ENCODE measurements at regions not wholly inside any gene's neighbourhood (a gene's known extent, or its start where the extent isn't known, plus 50 kb on each side); places are given as distances from the start of the nearest gene placed in this dataset.

GRCh38 chr2:70397186-70397585 lies 95.3 kb upstream of the FAM136A start:
- DNase-seq: no peak

- DNase-seq: no peak
These were observed 94.7 kb upstream of the FAM136A start for GRCh38 chr2:70396612-70397011.

GRCh38 chr2:70393881-70394280 lies 92.0 kb upstream of the FAM136A start:
- DNase-seq: no peak

- DNase-seq: no peak
These were observed 90.1 kb upstream of the FAM136A start for GRCh38 chr2:70391988-70392387.

- no peak for DNase-seq
These were observed 89.4 kb upstream of the FAM136A start for GRCh38 chr2:70391259-70391658.

- no peak for DNase-seq
These were observed 86.9 kb upstream of the FAM136A start for GRCh38 chr2:70388813-70389212.

GRCh38 chr2:70388128-70388527 lies 86.3 kb upstream of the FAM136A start:
- no peak for DNase-seq

- no peak for DNase-seq
These were observed 84.2 kb upstream of the FAM136A start for GRCh38 chr2:70385966-70386595.

GRCh38 chr2:70385204-70385603 lies 83.3 kb upstream of the FAM136A start:
- DNase-seq: no peak

- DNase-seq: peak; percentile 22
These were observed 80.0 kb upstream of the FAM136A start for GRCh38 chr2:70381821-70382220.

GRCh38 chr2:70381235-70381634 lies 79.4 kb upstream of the FAM136A start:
- no peak for DNase-seq

- DNase-seq: peak; percentile 8
These were observed 78.8 kb upstream of the FAM136A start for GRCh38 chr2:70380621-70381020.

GRCh38 chr2:70374616-70375015 lies 72.7 kb upstream of the FAM136A start:
- DNase-seq: no peak

- DNase-seq: peak; percentile 16
These were observed 69.9 kb upstream of the FAM136A start for GRCh38 chr2:70371753-70372152.

GRCh38 chr2:70369082-70369481 lies 67.2 kb upstream of the FAM136A start:
- no peak for DNase-seq

- DNase-seq: no peak
These were observed 66.7 kb upstream of the FAM136A start for GRCh38 chr2:70368545-70368944.

GRCh38 chr2:70367722-70368323 lies 66.0 kb upstream of the FAM136A start:
- DNase-seq: no peak

- DNase-seq: no peak
These were observed 60.8 kb upstream of the FAM136A start for GRCh38 chr2:70362661-70363060.

- DNase-seq: no peak
These were observed 58.9 kb upstream of the FAM136A start for GRCh38 chr2:70360661-70361270.

- no peak for DNase-seq
These were observed 55.8 kb upstream of the FAM136A start for GRCh38 chr2:70357684-70358071.

- DNase-seq: peak; percentile 35
These were observed 55.2 kb upstream of the FAM136A start for GRCh38 chr2:70356941-70357683.

- no peak for DNase-seq
These were observed 52.5 kb upstream of the FAM136A start for GRCh38 chr2:70354264-70354949.

Measured in MV-4-11 (cell line).